Caco-2 (cell line): ENCODE measurements at regions not wholly inside any gene's neighbourhood (a gene's known extent, or its start where the extent isn't known, plus 50 kb on each side); places are given as distances from the start of the nearest gene placed in this dataset.

Experiments used
- BruUV-seq: library from RNA; stranded (reverse); fragments of 400-500 nt; replicated peaks from 2 replicates; lab custom pipeline; 2021; lab: Mats Ljungman, UMichigan
- CTCF ChIA-PET: fragments of 300-600 bp; sonication (Branson Sonifier 250); formaldehyde crosslinking; loops from one replicate; lab custom pipeline; 2022; ENCODE audit warnings: antibody characterized with exemption; lab: Charles Lee
- POLR2A ChIA-PET: fragments of 300-600 bp; sonication (Branson Sonifier 250); formaldehyde crosslinking; loops from one replicate; lab custom pipeline; 2022; ENCODE audit warnings: antibody characterized with exemption; lab: Charles Lee
- DNase-seq, 2 experiments: peaks; one replicate each; pipeline versions ENCODE4 v3.0.0 to v3.0.0-alpha.2; 2020 to 2022
- H3K27me3 ChIP-seq: replicated peaks from 2 replicates; pipeline ENCODE4 v1.6.0; 2011; ENCODE audit warnings: low read length; ENCODE audit not compliant: control insufficient read depth, insufficient read depth
- H3K36me3 ChIP-seq: 2 replicates; pipeline ENCODE4 v1.5.1; 2011; ENCODE audit warnings: low read length; ENCODE audit not compliant: control insufficient read depth, insufficient read depth
- H3K4me1 ChIP-seq: fragments of 250-450 bp; sonication (Bioruptor Pico); 2 replicates; pipeline ENCODE4 v1.5.1; 2020; ENCODE audit warnings: mild to moderate bottlenecking
- H3K4me3 ChIP-seq: 2 replicates; pipeline ENCODE4 v1.5.1; 2011; ENCODE audit warnings: low read depth, mild to moderate bottlenecking, control low read depth, low read length
- H3K9me3 ChIP-seq: fragments of 250-450 bp; sonication (Bioruptor Pico); 2 replicates; pipeline ENCODE4 v1.5.1; 2020; ENCODE audit warnings: mild to moderate bottlenecking, moderate library complexity
- H3K27ac Mint-ChIP-seq: one replicate; pipeline ENCODE4 v1.8.0; 2022; ENCODE audit warnings: mixed read lengths; ENCODE audit not compliant: unreplicated experiment
- H3K27me3 Mint-ChIP-seq: one replicate; pipeline ENCODE4 v1.8.0; 2022; ENCODE audit warnings: mixed read lengths; ENCODE audit not compliant: insufficient read depth, unreplicated experiment
- H3K36me3 Mint-ChIP-seq: one replicate; pipeline ENCODE4 v1.8.0; 2022; ENCODE audit warnings: mild to moderate bottlenecking, mixed read lengths; ENCODE audit not compliant: insufficient read depth, unreplicated experiment
- H3K4me1 Mint-ChIP-seq: one replicate; pipeline ENCODE4 v1.8.0; 2022; ENCODE audit warnings: low read depth, mixed read lengths; ENCODE audit not compliant: unreplicated experiment
- H3K4me3 Mint-ChIP-seq: one replicate; pipeline ENCODE4 v1.8.0; 2022; ENCODE audit warnings: mild to moderate bottlenecking, moderate library complexity, mixed read lengths; ENCODE audit not compliant: unreplicated experiment
- H3K9me3 Mint-ChIP-seq: one replicate; pipeline ENCODE4 v1.8.0; 2022; ENCODE audit warnings: mixed read lengths; ENCODE audit not compliant: unreplicated experiment
- intact Hi-C: fragments of 100-400 bp; cut with micrococcal nuclease; formaldehyde crosslinking; loops from one replicate; pipeline ENCODE4 v1.10.0; 2022; ENCODE audit not compliant: unreplicated experiment
- TF ChIP-seq, protein P1 (sequence below), 2 experiments: fragments of 200-600 bp in 1 of 2; IDR thresholded peaks; 1 replicate in 1 of 2; 2 replicates in 1 of 2; pipeline versions ENCODE4 v1.5.1 to v1.8.0; 2011 to 2022; ENCODE audit warnings: antibody characterized with exemption in 1 of 2, control low read depth in 1 of 2, inconsistent platforms in 1 of 2, low read depth in 1 of 2, low read length in 1 of 2, mild to moderate bottlenecking in 1 of 2, moderate library complexity in 1 of 2; ENCODE audit not compliant: insufficient read depth in 1 of 2, severe bottlenecking in 1 of 2, unreplicated experiment in 1 of 2

DNA sequence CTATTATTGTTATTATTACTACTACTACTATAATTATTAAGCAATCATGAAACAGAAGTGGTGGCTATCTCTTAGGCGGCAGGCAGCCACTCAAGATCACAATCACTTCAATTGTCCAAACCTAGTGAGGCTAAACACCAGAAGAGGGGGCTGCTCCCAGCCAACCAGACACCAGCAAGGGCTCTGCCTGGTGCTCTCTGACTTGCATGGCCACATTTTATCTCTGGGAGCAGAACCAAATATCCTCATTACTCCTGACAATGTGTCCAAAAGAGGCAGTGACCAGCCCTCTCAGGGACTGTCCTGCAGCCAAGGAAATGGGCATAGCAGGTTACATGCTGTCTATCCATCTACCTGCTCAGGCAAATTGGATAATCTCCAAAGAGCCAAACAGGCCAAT lies 187.4 kb upstream of the PDE1C start:
- intact Hi-C loops = no loop called here
- H3K9me3 Mint-ChIP-seq = no peaks in the 10 kb centered on the region
- no peaks in the 10 kb centered on the region for H3K27me3 ChIP-seq

DNA sequence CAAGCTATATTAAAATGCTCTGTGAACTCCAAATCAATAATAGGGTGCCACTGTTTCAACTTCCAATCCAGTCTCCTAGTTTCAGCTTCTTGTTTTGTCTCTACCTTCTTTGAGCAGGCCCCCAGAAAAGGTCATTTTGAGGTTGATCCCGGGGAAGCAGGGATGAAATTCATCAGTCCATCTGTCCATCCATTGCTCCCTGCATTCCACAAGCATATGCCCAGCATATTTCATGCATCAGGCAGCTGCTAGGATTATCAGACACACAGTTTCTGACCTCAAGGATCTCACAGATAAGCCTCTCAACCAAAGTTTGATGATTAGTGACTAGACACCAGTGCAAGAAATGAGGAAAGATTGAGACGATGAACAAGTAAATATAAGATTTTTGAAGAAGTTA lies 186.6 kb upstream of the PDE1C start:
- TF ChIP-seq, protein P1, sequence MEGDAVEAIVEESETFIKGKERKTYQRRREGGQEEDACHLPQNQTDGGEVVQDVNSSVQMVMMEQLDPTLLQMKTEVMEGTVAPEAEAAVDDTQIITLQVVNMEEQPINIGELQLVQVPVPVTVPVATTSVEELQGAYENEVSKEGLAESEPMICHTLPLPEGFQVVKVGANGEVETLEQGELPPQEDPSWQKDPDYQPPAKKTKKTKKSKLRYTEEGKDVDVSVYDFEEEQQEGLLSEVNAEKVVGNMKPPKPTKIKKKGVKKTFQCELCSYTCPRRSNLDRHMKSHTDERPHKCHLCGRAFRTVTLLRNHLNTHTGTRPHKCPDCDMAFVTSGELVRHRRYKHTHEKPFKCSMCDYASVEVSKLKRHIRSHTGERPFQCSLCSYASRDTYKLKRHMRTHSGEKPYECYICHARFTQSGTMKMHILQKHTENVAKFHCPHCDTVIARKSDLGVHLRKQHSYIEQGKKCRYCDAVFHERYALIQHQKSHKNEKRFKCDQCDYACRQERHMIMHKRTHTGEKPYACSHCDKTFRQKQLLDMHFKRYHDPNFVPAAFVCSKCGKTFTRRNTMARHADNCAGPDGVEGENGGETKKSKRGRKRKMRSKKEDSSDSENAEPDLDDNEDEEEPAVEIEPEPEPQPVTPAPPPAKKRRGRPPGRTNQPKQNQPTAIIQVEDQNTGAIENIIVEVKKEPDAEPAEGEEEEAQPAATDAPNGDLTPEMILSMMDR (IDR thresholded peaks at IDR 0.05; ENCODE audit: insufficient read depth in 1 of 2, low read depth in 1 of 2, low read length in 1 of 2, severe bottlenecking in 1 of 2, unreplicated experiment in 1 of 2) = no peak
- intact Hi-C loops = no loop called here
- Mint-ChIP-seq H3K4me3 (no peak overlapping the region), H3K9me3 (no peaks in the 10 kb centered on the region), H3K36me3 (no peaks in the 10 kb centered on the region), H3K27me3 (peaks cover 5% of the 10 kb centered on the region), H3K27ac (no peak overlapping the region), H3K4me1 (no peaks in the 10 kb centered on the region)
- Histone ChIP-seq H3K4me3 (no peak overlapping the region), H3K4me1 (no peaks in the 10 kb centered on the region), H3K27me3 (no peaks in the 10 kb centered on the region), H3K9me3 (no peaks in the 10 kb centered on the region), H3K36me3 (no peaks in the 10 kb centered on the region)
- no peak for DNase-seq
- no TSS peak for BruUV-seq
- ChIA-PET POLR2A (no interaction called here), CTCF (no interaction called here)

More for the DNA sequence above, 187.4 kb upstream of the PDE1C start:
- POLR2A ChIA-PET = no interaction called here
- TF ChIP-seq, protein P1 (IDR thresholded peaks at IDR 0.05; ENCODE audit: insufficient read depth in 1 of 2, low read depth in 1 of 2, low read length in 1 of 2, severe bottlenecking in 1 of 2, unreplicated experiment in 1 of 2) = no peak
- Histone ChIP-seq H3K4me3 (no peak overlapping the region), H3K36me3 (no peaks in the 10 kb centered on the region), H3K4me1 (no peaks in the 10 kb centered on the region), H3K9me3 (no peaks in the 10 kb centered on the region)
- Mint-ChIP-seq H3K4me3 (no peak overlapping the region), H3K27me3 (no peaks in the 10 kb centered on the region), H3K36me3 (no peaks in the 10 kb centered on the region), H3K27ac (no peak overlapping the region), H3K4me1 (no peaks in the 10 kb centered on the region)
- no TSS peak for BruUV-seq
- CTCF ChIA-PET = no interaction called here
- no peak for DNase-seq

DNA sequence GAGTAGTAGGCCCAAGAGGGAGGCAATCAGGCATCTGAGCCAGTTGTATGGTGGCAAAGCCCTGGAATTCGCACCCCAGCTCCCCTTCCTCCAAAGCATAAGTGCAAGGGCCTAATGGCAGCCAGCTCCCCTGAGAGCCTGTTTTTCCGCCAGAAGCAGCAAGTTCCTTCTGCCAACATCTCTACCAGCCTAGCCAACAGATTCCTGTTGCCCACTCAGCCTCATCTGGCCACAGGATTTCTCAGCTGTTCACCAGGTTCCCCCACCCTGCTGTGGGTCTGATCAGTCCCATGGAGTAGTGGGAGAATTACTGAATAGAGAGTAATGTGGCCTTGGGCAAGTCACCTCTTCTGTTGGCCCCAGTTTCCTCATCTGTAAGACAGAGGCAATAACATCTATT lies 186.2 kb upstream of the PDE1C start:
- no peaks in the 10 kb centered on the region for H3K36me3 ChIP-seq
- intact Hi-C loops = no loop called here
- H3K4me3 ChIP-seq = no peak overlapping the region
- no peaks in the 10 kb centered on the region for H3K9me3 ChIP-seq
- Mint-ChIP-seq H3K27ac (no peak overlapping the region), H3K36me3 (no peaks in the 10 kb centered on the region), H3K27me3 (peaks cover 8% of the 10 kb centered on the region), H3K9me3 (no peaks in the 10 kb centered on the region), H3K4me1 (no peaks in the 10 kb centered on the region), H3K4me3 (no peak overlapping the region)
- POLR2A ChIA-PET = no interaction called here
- no TSS peak for BruUV-seq
- no peaks in the 10 kb centered on the region for H3K4me1 ChIP-seq
- CTCF ChIA-PET = no interaction called here
- no peaks in the 10 kb centered on the region for H3K27me3 ChIP-seq
- no peak for DNase-seq
- TF ChIP-seq, protein P1 (IDR thresholded peaks at IDR 0.05; ENCODE audit: insufficient read depth in 1 of 2, low read depth in 1 of 2, low read length in 1 of 2, severe bottlenecking in 1 of 2, unreplicated experiment in 1 of 2) = no peak
